Stimulated activated naive B cell treated with anti-CD40 and anti-IgM and Interleukin-4, amounts not matched to agents 10 μg/mL and 1 μg/mL and 100 μg/mL, for 72 hours (primary cell): ENCODE measurements at regions not wholly inside any gene's neighbourhood (a gene's known extent, or its start where the extent isn't known, plus 50 kb on each side); places are given as distances from the start of the nearest gene placed in this dataset.

Experiments
- ATAC-seq, 2 donors: fragments of 150-1000 bp; cut with Tn5 transposase; replicated peaks; 2 replicates each; pipeline ENCODE4 v1.10.0; 2021; ENCODE audit warnings: moderate library complexity in 1 of 2
- DNase-seq: peaks from one replicate; pipeline ENCODE4 v3.0.0; 2021
- H3K27ac Mint-ChIP-seq: one replicate; pipeline ENCODE4 v1.8.0; 2022; ENCODE audit warnings: mild to moderate bottlenecking, mixed read lengths
- H3K27me3 Mint-ChIP-seq, 2 donors: one replicate each; pipeline ENCODE4 v1.8.0; 2022; ENCODE audit warnings: mixed read lengths in 2 of 2
- H3K36me3 Mint-ChIP-seq, 2 donors: one replicate each; pipeline ENCODE4 v1.8.0; 2022; ENCODE audit warnings: mixed read lengths in 2 of 2, mild to moderate bottlenecking in 1 of 2
- H3K4me1 Mint-ChIP-seq, 2 donors: one replicate each; pipeline ENCODE4 v1.8.0; 2022; ENCODE audit warnings: mixed read lengths in 2 of 2, mild to moderate bottlenecking in 1 of 2
- H3K4me3 Mint-ChIP-seq, 2 donors: one replicate each; pipeline ENCODE4 v1.8.0; 2022; ENCODE audit warnings: mild to moderate bottlenecking in 2 of 2, mixed read lengths in 2 of 2, moderate library complexity in 1 of 2
- H3K9me3 Mint-ChIP-seq, 2 donors: one replicate each; pipeline ENCODE4 v1.8.0; 2022; ENCODE audit warnings: mixed read lengths in 2 of 2, mild to moderate bottlenecking in 1 of 2

GRCh38 chr1:14321422-14321821, 277.1 kb upstream of the KAZN start:
- ATAC-seq = no peak
- Mint-ChIP-seq H3K27me3 (peaks cover 6 to 17% of the 10 kb centered on the region in 2 donors), H3K4me3 (no peak overlapping the region), H3K27ac (no peak overlapping the region), H3K9me3 (peaks cover 8 to 9% of the 10 kb centered on the region in 2 donors), H3K4me1 (no peaks in the 10 kb centered on the region), H3K36me3 (no peaks in the 10 kb centered on the region)
- no peak for DNase-seq

DNA sequence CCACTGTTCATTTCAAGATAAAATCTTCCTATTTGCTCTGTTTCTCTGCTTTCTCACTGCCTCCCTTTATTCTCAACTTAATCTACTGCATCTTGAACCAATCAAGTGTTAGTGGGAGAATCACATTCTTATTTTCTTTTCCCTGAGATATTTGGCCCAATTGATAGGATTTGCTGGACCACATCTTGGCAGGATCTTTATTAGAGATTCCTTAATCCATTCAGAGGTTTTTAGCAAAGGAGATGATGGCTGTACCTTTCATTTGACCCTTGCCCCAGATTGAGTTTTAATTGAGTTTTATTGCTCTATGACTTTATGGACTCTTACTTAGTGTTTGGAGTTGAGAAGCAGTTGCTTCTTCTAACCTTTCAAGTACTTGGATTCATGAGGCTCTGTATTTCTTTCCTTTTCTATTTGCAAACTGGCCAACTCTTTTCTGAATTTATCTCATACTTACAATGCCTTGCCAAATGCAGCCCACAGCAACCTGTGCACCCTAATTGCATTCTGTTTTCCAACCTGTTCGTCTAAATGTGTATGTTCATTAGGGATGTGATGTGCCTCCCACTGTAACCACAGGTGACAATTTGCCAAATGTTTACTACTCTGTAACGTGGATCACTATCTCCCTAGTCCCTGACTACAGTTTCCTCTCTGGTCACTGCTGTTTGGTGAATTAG, 274.8 kb upstream of the KAZN start:
- Mint-ChIP-seq H3K9me3 (peaks cover 8 to 9% of the 10 kb centered on the region in 2 donors), H3K36me3 (no peaks in the 10 kb centered on the region), H3K4me3 (no peak overlapping the region), H3K27ac (no peak overlapping the region), H3K27me3 (peaks cover 18 to 20% of the 10 kb centered on the region in 2 donors), H3K4me1 (no peaks in the 10 kb centered on the region)
- DNase-seq = no peak
- ATAC-seq = no peak

DNA sequence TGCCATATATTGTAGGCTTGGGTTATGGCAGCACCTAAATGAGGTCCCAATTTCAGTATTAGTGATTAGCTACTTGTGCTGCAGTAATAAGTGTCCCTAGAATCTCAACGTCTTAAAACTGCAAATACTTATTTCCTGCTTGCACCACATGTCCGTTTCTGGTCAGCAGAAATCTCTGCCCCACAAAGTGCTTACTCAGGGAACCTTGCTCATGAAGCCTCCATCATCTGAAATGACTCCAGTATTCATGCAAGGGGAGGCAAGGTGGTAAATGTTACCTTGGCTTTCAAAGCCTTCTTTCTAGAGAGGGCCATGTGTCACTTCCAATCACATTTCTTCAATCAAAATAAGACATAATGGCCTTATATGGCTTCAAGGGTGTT, 274.2 kb upstream of the KAZN start:
- no peaks in the 10 kb centered on the region for H3K36me3 Mint-ChIP-seq
- no peak overlapping the region for H3K4me3 Mint-ChIP-seq
- no peak for DNase-seq
- peaks cover 20 to 23% of the 10 kb centered on the region in 2 donors for H3K27me3 Mint-ChIP-seq
- H3K9me3 Mint-ChIP-seq = peaks cover 8 to 9% of the 10 kb centered on the region in 2 donors
- no peaks in the 10 kb centered on the region for H3K4me1 Mint-ChIP-seq
- no peak overlapping the region for H3K27ac Mint-ChIP-seq
- ATAC-seq = no peak

DNA sequence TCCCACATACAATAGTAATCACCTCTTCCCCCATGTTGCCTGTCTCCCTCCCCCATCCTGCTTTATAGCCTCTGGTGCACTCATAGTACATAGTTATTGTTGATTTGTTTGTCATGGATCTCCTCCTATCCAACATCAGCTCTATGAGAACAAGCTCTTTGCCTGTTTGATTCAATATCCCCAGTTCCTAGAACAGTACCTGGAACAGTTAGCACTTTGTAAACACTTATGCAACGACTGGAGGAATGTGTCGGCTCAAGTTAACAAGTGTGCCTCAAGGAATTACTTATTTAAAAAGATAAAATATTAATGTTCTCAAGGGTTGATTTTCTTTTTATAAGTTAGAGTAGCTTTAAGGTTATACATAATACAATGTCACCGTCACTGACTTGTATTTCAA, 271.6 kb upstream of the KAZN start:
- no peaks in the 10 kb centered on the region for H3K36me3 Mint-ChIP-seq
- H3K4me1 Mint-ChIP-seq = no peaks in the 10 kb centered on the region
- no peak overlapping the region for H3K4me3 Mint-ChIP-seq
- peaks cover 23% of the 10 kb centered on the region in 2 donors for H3K27me3 Mint-ChIP-seq
- no peak overlapping the region for H3K27ac Mint-ChIP-seq
- H3K9me3 Mint-ChIP-seq = peaks cover 8 to 9% of the 10 kb centered on the region in 2 donors
- ATAC-seq (no peak), DNase-seq (no peak)

- Mint-ChIP-seq H3K9me3 (peaks cover 1 to 5% of the 10 kb centered on the region in 2 donors), H3K27me3 (peaks cover 20 to 24% of the 10 kb centered on the region in 2 donors), H3K27ac (no peak overlapping the region), H3K36me3 (no peaks in the 10 kb centered on the region), H3K4me3 (no peak overlapping the region), H3K4me1 (peaks cover 0 to 2% of the 10 kb centered on the region in 2 donors)
- ATAC-seq (no peak), DNase-seq (no peak)
Measured at GRCh38 chr1:14328685-14329084, 269.8 kb upstream of the KAZN start.

- Mint-ChIP-seq H3K27ac (no peak overlapping the region), H3K27me3 (peaks cover 21% of the 10 kb centered on the region in 2 donors), H3K4me1 (peaks cover 4 to 5% of the 10 kb centered on the region in 2 donors), H3K4me3 (no peak overlapping the region), H3K36me3 (no peaks in the 10 kb centered on the region), H3K9me3 (peaks cover 10 to 12% of the 10 kb centered on the region in 2 donors)
- DNase-seq (no peak), ATAC-seq (no peak)
Measured at GRCh38 chr1:14332158-14332557, 266.3 kb upstream of the KAZN start.

DNA sequence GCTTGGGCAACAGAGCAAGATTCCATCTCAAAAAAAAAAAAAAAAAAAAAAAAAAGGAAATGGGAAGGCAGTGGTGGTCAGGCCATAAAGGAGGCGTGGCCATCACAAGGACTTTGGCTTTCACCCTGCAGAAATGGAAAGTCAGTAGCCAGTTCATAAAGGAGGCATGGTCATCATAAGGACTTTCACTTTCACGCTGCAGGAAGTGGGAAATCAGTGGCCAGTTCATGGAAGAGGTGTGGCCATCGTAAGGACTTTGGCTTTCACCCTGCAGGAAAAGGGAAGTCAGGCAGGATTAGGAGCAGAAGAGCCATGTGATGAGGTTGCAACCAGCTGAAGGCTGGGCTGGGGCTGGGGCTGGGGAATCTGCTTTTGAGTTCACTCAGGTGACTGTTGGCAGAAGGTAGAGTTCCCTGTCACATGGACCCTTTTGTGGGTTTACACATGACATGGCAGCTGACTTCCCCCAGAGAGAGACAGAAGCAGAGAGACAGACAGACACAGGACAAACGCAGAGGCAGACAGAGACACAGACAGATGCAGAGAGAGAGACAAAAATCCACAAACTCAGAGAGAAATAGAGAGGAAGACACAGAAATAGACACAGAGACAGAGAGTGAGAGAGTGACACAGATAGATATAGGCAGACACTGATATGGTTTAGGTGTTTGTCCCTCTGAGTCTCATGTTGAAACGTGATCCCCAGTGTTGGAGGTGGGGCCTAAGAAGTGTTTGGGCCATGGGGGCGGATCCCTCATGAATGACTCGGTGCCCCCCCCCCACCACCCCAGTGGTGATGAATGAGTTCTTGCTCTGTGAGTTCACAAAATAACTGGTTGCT, 263.9 kb upstream of the KAZN start:
- DNase-seq = no peak
- H3K27ac Mint-ChIP-seq = no peak overlapping the region

DNA sequence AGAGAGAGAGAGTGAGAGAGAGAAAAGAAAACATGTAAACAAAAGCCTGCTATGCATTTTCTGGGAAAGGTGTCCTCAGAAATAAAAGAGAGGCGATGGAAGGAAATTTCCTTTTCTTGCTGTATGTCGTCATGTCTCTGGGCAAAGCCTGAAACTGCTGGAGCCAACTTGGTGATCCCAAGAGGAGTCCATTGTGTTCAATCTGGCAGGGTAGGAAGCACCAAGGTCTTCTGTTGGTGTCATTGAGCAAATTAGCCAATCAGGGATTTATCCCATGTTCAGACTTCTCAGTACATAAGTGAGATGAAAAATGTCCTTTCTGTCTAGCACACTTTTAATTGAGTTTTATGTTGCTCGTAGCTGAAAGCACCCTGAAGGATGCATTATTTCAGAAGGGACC, 260.0 kb upstream of the KAZN start:
- DNase-seq (no peak), ATAC-seq (no peak)
- no peak overlapping the region for H3K4me3 Mint-ChIP-seq
- peaks cover 9 to 10% of the 10 kb centered on the region in 2 donors for H3K9me3 Mint-ChIP-seq
- no peak overlapping the region for H3K27ac Mint-ChIP-seq
- peaks cover 21 to 22% of the 10 kb centered on the region in 2 donors for H3K27me3 Mint-ChIP-seq
- peaks cover 2 to 5% of the 10 kb centered on the region in 2 donors for H3K4me1 Mint-ChIP-seq
- no peaks in the 10 kb centered on the region for H3K36me3 Mint-ChIP-seq

More for the DNA sequence above, 263.9 kb upstream of the KAZN start:
- Mint-ChIP-seq H3K36me3 (no peaks in the 10 kb centered on the region), H3K4me1 (peaks cover 4 to 5% of the 10 kb centered on the region in 2 donors), H3K9me3 (peaks cover 10 to 12% of the 10 kb centered on the region in 2 donors), H3K4me3 (no peak overlapping the region), H3K27me3 (peaks cover 10 to 17% of the 10 kb centered on the region in 2 donors)
- ATAC-seq = no peak

- H3K9me3 Mint-ChIP-seq = peaks cover 6 to 10% of the 10 kb centered on the region in 2 donors
- ATAC-seq (no peak), DNase-seq (no peak)
- H3K36me3 Mint-ChIP-seq = no peaks in the 10 kb centered on the region
- peaks cover 19 to 20% of the 10 kb centered on the region in 2 donors for H3K27me3 Mint-ChIP-seq
- H3K27ac Mint-ChIP-seq = no peak overlapping the region
- H3K4me1 Mint-ChIP-seq = peaks cover 2 to 5% of the 10 kb centered on the region in 2 donors
- no peak overlapping the region for H3K4me3 Mint-ChIP-seq
Measured at GRCh38 chr1:14339288-14339687, 259.2 kb upstream of the KAZN start.

DNA sequence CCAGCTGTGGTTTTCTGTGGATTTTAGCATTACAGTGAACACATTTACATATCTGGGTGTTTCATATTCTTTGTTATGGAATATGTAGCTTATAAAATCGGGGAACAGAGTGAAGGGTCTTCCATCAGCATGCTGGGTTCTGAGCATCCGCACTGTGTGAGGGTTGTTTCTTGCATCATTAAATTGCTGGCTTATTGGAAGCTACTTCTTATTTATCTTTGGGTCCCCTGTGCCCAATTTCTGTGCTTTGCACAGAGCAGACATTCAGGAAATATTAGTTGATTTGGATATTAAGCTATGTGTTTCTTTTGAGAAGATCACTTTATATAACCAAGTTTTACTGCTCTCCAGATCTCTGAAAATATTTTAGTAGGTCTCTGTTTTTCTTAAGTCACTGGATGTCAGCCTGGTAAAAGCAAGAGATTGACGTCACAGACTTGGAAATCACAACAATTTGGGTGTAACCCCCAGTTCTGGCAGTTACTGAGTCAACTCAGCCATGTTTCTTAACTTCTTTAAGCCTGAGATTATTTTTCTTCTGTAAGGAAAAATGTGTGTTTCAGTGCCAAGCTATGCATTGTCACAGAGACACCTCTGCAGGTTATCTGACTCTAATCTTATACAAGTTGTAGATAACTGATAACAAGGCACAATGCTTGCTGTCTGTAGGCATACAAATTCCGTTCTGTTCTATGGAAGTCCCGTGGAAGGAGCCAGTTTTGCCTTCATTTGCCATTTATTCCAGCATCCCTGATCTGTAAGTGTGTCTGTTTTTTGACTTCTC, 258.3 kb upstream of the KAZN start:
- H3K36me3 Mint-ChIP-seq = no peaks in the 10 kb centered on the region

DNA sequence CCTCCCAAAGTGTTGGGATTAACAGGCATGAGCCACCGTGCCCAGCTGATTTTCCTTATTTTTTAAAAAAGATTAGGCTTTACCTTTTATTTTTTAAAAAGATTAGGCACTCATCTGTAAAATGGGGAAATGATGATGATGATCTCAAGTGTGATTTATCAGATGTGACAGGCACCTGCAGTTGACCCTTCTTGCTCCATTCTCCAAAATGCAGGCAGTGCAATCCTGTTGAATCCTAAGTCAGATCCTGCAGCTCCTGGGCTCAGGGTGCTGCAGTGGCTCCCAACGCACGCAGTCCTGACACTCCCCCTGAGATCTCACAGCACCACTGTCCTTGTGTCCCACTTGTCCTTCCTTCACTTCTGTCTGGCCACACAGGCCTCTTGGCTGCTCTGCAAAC, 257.3 kb upstream of the KAZN start:
- Mint-ChIP-seq H3K4me3 (no peak overlapping the region), H3K27ac (no peak overlapping the region), H3K27me3 (peaks cover 18 to 23% of the 10 kb centered on the region in 2 donors)

More for the DNA sequence above, 258.3 kb upstream of the KAZN start:
- Mint-ChIP-seq H3K4me1 (no peaks in the 10 kb centered on the region), H3K27ac (no peak overlapping the region), H3K27me3 (peaks cover 15 to 23% of the 10 kb centered on the region in 2 donors), H3K9me3 (peaks cover 0 to 5% of the 10 kb centered on the region in 2 donors), H3K4me3 (no peak overlapping the region)
- DNase-seq (no peak), ATAC-seq (no peak)

GRCh38 chr1:14345946-14346550, 252.4 kb upstream of the KAZN start:
- H3K9me3 Mint-ChIP-seq = peaks cover 0 to 6% of the 10 kb centered on the region in 2 donors
- ATAC-seq = no peak
- H3K36me3 Mint-ChIP-seq = no peaks in the 10 kb centered on the region
- H3K27me3 Mint-ChIP-seq = peaks cover 24% of the 10 kb centered on the region in 2 donors
- DNase-seq = no peak
- H3K4me1 Mint-ChIP-seq = no peaks in the 10 kb centered on the region
- no peak overlapping the region for H3K27ac Mint-ChIP-seq
- H3K4me3 Mint-ChIP-seq = no peak overlapping the region

More for the DNA sequence above, 257.3 kb upstream of the KAZN start:
- H3K9me3 Mint-ChIP-seq = no peaks in the 10 kb centered on the region
- ATAC-seq (no peak), DNase-seq (no peak)
- H3K4me1 Mint-ChIP-seq = no peaks in the 10 kb centered on the region
- H3K36me3 Mint-ChIP-seq = no peaks in the 10 kb centered on the region

GRCh38 chr1:14347186-14347585, 251.3 kb upstream of the KAZN start:
- Mint-ChIP-seq H3K27me3 (peaks cover 15 to 17% of the 10 kb centered on the region in 2 donors), H3K4me1 (no peaks in the 10 kb centered on the region), H3K36me3 (no peaks in the 10 kb centered on the region), H3K27ac (no peak overlapping the region), H3K4me3 (no peak overlapping the region), H3K9me3 (peaks cover 0 to 6% of the 10 kb centered on the region in 2 donors)
- ATAC-seq = no peak
- no peak for DNase-seq

GRCh38 chr1:14347776-14348175, 250.7 kb upstream of the KAZN start:
- Mint-ChIP-seq H3K4me1 (no peaks in the 10 kb centered on the region), H3K4me3 (no peak overlapping the region), H3K27ac (no peak overlapping the region), H3K9me3 (peaks cover 0 to 6% of the 10 kb centered on the region in 2 donors), H3K27me3 (peaks cover 10 to 17% of the 10 kb centered on the region in 2 donors), H3K36me3 (no peaks in the 10 kb centered on the region)
- no peak for ATAC-seq
- no peak for DNase-seq
